Kasumi-1 (cell line): ENCODE measurements at regions not wholly inside any gene's neighbourhood (a gene's known extent, or its start where the extent isn't known, plus 50 kb on each side); places are given as distances from the start of the nearest gene placed in this dataset.
"Not testable (repeated sequence)": the region's sequence is repeated elsewhere in the genome, so short reads cannot be mapped to it uniquely, and the experiment has no call there.

Source experiments
- DNase-seq, 2 experiments: peaks; one replicate each; lab custom pipeline; 2025; lab: John Stamatoyannopoulos, UW

DNA sequence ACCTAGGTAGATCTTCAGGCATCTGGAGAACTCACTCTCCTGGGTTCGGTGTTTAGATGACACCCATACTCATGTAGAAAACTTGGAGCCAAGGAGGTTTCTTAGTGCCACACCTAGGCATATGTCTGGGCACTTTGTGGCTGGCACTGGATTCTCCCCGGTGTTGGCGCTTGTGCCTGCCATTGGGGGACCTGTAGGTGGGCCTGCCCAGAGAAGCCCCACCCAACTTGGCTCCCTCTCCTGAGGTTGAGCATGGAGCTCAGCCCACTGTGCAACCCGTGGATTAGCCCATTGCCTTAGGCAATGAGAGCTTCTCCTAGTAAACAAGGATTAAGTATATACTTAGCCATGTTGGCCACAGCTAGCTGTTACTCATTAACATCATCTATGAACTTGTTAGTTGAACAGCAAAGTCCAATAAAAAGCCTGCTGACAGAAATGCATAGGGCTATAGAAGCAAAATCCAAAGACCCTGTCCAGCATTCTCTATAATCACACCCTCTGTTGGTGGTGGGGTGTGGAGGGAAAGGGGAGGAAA is 335.5 kb upstream of the CHORDC1 start:
- DNase-seq, result no peak

DNA sequence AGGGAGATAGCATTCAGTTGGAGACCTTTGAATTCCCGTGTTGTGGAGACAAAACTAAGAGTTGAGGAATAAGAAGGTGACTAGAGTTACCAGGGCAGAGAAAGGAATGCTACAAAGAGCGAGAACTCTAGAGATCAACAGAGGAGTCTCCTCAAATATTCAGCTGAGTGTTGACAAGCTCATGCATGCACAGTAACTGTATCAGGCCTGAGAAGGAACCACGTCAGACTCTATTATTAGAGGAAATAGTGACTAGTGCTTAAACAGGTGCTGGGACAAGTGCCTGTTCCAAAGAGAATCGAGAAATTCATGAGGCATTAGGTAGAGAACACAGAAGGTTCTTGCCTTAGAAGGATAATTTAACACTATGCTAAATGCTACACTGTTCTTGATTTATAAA is 333.8 kb upstream of the CHORDC1 start:
- no peak for DNase-seq

DNA sequence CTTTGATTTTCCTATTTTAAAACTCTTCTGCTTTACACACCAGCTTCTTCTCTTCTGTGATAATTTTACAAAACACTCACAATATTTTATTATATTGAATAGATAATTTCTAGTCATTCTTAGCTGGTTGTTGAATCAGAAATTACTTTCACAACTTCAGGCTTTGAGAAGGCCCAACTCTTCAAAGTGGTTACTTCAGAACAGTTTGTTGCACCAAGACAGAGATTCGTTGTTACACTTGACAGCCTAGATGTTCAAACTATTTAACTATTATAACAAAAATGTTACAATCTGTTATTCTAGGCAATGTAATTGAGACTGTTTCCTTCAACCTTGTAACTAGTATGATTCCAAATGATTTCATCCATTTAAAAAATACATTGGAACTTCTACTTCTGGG is 333.2 kb upstream of the CHORDC1 start:
- no peak for DNase-seq

DNA sequence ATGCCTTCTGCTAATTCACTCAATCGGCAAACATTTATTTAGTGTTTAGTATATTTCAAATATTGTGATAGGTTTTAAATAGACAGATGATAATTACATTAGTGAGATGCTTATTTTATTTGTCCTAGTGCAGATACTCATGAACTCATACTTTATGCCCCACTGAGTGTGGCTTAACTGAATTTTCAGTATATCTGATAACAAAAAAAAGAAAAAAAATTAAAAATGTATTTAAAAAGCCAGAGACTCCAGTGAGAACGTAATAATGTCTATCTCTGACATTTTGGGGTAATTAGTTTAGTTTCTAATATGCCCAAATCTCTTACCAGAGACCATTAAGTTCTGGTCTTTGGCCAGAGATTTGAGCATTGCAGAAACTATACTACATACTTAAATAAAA is 332.6 kb upstream of the CHORDC1 start:
- no peak for DNase-seq

DNA sequence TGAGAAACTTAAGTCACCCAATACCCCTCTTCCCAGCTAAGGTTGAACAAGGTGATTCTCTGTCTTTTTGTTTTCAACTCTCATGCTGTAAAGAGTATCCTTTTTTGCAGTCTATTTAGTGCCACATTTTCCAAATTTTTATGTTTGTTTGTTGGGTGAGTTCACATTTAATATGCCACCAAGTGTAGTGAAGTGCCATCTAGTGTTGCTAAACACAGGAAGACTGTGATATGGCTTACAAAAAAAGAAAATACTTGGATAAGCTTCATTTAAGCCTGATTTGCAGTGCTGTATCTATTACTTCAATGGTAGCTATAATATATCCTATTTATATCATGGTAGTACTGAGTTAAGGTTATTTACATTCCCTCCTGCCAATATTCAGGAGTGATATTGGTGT is 319.2 kb upstream of the CHORDC1 start:
- DNase-seq, result no peak

DNA sequence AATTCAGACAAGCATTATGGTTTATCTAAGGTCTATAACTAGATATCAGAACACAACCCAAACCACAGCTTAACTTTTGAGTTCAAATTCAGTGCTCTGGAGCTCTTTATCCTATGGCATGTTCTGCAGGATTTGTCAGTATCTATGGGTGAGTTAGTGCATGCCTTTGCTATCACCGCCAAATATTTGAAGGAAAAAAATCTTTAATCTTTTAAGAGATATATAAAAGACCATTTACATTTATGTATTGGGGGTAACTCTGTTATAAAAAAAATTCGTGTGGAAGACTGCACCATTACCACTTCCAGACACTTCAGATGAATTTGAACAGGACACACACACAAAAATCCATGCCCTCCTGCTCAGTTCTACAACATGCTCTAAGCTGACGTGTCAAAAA is 313.5 kb upstream of the CHORDC1 start:
- no peak for DNase-seq

DNA sequence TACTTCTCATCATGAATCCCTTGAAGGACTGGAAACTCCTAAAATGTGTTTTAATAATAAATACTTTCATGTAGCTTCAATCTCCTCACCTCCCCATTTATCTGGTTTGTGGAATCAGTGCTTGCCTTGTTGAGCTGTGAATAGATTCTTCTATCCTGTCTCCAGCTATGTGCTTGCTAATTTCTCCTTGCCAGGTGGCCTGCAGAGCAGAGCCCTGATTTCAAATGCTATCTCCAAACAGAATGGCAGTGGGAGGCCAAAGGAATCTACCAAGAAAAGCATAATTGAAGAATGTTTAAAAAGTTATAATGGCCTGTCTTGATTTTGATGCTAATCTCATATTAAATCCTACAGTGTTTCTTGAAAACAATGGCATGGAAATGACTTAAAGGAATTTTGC is 309.3 kb upstream of the CHORDC1 start:
- no peak for DNase-seq

DNA sequence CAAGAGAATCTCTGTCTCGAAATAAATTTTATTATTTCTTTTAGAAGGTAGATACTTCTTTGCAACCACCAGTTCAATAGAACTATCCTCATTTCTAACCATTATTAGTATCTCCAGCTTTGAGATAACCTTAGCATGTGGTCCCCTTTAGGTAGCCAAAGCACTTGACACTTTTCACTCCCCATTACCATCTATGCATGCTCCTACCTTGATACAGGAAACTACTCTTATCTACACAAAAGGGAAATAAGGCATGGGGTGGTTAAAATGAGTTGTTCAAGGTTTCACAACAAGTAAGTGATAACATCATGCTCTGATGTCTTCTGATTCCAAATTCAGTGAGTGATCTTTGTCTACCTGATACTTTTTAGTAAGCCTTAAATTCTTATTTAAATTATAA is 308.2 kb upstream of the CHORDC1 start:
- no peak for DNase-seq

DNA sequence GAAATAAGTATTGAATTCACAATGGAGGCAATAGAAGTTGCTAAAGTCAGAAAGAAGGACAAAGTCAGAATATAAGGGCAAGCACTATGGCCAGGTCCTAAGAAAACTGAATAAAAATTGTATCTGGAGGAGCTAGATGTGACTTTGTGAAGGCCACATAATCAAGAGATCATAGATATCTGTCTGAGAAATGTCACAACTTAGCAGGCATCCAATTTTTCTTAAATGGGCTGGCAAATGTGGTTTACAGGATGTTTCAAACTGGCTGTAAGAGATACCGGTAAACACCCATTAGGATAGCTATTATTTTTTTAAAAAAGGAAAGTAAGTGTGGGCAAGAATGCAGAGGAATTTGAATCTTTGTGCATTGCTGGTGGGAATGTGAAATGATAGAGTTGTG is 303.1 kb upstream of the CHORDC1 start:
- no peak for DNase-seq

DNA sequence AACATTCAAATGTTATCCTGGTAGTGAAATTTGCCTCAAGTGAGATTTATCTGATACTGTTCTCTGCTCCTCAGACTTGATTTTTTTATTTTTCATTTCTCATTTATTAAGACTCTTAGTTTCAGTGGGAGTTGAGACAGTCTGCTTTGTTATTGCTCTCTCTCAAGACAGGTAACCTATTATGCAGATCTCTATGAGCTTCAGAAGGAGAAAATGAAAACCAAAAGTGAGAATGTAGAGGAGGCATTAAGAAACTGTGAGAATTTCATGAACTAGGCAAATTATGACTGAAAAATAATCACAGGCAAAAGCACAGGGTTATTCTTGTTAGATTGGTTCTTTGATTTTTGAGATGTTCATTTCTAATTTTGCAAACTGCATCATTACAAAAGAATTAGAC is 290.0 kb upstream of the CHORDC1 start:
- DNase-seq, result no peak

DNA sequence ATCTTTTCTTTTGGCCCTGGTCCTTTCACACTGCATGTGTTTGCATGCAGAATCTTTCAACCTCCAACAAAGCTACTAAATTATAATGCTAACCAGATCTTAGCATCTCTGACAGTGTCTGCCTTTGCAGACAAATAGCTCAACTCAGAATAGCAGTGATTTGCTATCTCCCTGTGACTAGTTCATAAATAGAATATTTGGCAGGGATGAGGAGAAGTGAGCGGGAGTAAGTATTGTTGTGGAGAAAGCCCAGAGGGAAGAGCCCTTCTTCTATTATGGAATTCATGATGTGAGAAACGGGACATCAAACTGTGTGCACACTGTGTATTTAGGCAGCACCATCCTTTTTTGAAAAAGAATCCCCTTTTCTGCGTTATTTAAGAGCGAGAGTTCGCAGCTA is 288.0 kb upstream of the CHORDC1 start:
- DNase-seq, result no peak

DNA sequence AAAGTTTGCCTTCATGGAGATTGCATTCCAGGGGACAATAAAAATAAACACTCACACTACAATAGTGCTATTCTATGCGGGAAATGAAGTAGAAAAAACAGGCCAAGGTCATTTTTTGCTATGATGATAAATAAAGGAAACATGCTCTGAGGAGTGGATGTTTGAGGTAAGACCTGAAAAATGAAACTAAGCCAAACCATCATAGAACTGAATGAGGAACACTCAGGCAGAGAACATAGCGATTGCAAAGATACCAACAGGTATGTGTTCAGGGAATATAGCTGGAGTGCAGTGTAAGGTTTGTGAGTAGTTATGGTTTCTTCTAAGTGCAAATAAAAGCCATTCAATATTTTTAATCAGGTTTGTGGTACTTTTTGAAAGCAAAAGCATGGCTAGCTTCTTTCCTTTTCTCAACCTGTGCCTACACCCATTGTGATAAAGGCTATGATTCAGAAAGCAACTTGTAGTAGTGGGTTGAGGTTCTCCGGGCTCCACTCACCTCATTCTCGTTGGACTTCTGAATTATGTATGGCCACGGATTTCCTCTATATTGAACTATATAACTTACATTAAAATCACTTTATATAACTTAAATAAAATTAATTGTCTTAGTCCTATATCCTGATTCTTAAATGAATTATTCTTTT is 278.2 kb upstream of the CHORDC1 start:
- no peak for DNase-seq

DNA sequence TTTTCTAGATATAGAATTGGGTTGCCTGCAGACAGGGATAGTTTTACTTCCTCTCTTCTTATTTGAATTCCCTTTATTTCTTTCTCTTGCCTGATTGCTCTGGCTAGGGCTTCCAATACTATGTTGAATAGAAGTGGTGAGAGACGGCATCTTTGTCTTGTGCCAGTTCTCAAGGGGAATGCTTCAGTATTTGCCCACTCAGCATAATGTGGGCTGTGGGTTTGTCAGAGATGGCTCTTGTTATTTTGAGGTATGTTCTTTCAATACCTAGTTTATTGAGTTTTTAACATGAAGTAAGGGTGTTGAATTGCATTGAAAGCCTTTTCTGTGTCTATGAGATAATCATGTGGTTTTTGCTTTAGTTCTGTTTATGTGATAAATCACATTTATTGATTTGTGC is 273.9 kb upstream of the CHORDC1 start:
- no peak for DNase-seq

DNA sequence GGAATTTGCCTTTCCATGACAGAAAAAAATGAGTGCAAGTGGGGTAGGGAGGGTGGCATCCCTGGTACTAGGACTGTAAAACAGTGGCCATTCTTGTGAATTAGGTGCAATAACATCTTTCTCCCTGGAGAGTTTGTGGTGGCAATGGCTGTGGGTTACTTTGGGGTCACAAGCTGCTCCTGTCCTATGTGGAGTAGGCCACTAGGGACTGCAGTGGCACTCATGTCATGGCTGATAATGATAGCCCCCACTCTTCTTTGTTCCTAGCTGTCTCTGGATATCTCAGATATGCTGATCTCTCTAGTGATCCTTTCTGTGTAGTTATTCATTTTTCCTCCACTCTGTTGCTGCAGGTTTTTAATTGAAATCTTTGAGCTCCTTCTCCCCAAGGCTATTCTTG is 270.5 kb upstream of the CHORDC1 start:
- no peak for DNase-seq

DNA sequence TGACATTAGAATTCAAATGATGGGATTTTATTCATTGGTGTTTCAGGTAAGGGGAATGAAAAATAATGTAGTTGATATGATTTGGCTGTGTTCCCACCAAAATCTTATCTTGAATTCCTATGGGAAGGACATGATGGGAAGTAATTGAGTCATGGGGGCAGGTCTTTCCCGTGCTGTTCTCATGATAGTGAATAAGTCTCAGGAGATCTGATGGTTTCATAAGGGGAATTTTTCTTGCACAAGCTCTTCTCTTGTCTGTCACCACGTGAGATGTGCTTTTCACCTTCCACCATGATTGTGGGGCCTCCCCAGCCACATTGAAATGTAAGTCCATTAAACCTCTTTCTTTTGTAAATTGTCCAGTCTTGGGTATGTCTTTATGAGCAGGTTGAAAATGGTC is 268.6 kb upstream of the CHORDC1 start:
- no peak for DNase-seq

DNA sequence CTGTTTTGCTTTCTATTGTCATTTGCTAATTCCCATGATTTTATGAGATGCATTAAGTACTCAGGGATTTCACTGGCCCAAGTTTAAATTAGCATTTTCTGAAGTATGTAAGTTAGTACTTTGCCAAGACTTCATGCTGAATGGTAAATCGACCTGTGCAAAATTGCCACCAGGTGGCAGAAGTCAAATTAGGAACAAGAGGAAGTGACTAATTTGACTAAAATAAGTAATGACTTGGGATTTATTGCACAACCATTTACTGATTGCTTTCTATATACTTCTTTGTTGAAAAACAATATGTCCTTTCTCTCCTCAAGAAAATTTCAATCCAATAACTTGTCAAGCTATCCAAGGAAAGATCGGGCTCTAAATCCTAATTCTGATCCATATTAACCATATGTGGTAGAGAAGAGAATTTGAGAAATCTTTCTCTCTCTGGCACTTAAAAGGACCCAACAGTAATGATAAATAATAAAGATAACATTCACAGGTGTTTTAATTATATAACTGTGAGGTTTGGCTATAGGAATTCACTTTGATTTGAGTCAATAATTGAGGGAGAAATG is 253.7 kb upstream of the CHORDC1 start:
- peak; percentile 60 to 63 for DNase-seq

DNA sequence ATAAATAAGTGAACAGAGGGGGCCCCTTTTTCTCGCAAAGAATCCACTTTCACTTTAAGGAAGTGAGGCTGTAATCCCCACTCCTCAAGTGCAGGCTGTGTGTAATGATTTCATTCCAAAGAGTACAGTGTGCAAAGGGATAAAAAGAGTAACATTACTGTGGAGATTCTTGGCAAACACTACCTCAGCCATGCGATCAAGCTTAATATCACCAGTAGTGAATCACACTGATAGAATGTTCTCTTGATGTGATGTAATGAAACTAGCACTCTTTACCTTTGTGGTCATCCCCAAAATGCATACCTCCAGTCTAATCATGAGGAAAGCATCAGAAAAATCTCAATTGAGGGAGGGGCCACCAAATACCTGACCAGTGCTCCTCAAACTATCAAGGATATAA is 246.1 kb upstream of the CHORDC1 start:
- DNase-seq, result no peak

DNA sequence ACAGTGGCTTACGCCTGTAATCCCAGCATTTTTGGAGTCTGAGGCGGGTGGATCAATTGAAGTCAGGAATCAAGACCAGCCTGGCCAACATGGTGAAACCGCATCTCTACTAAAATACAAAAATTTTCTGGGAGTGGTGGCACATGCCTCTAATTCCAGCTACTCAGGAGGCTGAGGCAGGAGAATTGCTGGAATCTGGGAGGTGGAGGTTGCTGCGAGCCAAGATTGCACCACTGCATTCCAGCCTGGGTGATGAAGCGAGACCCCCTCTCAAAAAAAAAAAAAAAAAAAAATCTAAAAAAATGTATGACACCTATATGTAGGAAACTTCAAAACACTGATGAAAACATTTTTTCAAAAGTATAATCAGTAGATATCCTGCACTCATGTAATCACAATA is 242.7 kb upstream of the CHORDC1 start:
- no peak for DNase-seq

DNA sequence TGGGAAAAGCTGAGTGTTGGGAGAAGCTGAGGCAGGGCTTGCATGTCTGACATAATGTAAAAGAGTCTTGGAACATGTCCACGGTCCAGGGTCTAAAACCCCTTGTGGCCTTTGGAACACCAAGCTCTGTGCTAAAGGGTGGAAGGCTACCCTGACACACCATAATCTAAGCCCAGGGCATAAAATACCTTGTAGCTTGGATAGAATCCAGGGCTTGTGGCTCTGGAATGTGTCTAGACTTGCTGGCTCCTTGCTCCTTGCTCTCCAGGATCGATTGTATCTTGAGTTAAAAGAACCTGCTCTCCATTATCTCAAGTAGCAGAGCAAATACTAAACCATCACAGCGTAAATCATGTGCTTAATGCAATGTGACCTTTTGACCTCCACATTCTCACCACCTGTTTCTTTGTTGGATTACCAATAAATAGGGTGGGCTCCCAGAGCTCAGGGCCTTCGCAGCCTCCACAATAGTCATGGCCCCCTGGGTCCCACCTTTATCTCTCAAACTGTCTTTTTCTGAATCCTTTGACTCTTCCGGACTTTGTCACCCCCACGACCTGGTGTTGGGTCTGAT is 232.6 kb upstream of the CHORDC1 start:
- not testable (repeated sequence) for DNase-seq

DNA sequence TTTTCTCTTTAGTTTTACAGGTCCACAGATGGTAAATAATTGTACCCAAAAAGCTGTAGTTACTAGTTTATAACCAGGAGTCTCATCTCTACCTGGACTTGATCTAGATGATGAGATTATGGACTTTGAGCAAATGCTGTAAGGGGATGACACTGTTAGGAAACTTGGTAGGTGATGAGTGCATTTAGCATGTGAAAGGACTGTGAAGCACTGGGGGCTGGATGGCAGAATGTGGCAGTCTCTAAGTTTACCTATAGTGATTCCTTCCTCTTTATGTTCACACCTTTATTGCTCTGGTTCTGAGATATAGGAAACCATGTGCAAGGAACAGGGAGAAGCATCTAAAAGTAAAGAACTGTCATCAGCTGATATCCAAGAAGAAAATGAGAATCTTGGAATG is 230.7 kb upstream of the CHORDC1 start:
- DNase-seq, result no peak

DNA sequence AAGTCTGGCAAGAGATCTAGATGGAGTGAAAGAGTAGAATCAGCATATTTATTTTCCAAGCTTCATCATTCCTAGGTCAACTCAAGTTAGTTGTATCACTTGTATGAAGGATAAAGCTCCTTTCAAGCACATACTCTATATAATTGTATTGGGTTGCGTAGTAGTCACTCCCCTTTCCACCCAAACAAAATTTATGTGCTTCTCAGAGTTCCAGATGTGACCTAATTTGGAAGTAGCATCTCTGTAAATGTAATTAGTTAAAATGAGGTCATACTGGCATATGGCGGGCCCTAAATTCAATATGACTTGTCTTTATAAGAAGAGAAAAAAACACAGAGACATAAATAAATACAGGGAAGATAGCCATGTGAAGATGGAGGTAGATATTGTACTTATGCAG is 226.8 kb upstream of the CHORDC1 start:
- DNase-seq, result no peak

DNA sequence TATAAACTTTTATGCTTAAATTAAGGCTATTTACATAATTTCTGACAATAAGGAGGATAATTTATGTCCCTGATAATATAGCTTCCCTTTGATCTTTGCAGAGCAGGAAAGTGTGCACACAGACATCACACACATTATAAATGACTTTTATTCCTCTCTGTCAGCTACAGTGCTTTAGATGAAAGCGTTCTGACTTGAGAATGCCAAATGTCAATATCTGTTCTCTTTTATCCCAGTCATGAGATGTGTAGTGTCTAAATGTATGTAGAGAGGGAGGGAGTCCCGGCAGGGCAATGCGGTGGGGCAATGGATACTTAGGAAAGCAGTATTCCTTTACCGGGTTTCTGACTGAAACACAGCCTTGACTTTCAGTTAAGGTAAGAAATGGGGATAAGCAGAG is 225.4 kb upstream of the CHORDC1 start:
- no peak for DNase-seq

DNA sequence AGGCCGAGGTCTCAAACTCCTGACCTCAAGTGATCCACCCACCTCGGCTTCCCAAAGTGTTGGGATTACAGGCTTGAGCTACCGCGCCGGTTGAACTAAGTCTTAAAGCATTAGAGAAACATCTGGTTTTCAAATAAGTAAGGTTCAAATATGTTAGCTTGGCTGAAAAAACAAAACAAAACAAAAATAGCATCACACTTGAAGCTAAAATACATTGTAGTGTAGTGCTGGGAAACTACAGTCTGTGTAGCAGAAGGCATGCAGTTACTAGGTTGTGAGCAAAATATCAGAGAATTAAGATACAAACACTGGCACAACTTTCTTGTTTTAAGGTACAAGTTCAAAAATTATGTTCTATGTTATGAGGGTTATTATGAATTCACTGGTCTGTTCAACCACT is 224.8 kb upstream of the CHORDC1 start:
- DNase-seq, result no peak

DNA sequence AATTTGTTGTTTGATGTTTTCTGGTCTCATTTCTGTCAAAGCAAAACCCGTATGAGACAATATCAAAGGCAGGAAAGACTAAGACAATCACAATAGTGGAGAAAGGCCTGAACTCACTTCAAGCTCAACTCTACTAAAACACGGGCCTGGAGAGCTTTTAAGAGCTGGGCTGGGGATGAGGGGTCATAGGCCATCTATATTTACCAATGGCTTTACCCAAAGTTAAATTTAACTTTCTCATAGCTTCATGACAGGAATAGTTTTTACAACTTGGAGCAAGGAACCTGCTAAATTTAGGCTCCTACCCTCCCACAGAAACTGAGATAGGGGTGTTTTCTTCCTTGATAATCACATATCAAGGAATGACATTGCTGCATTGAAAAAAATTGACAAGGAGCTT is 223.4 kb upstream of the CHORDC1 start:
- DNase-seq, result no peak
